Muscle of arm (tissue), 1 donor: ENCODE measurements at regions not wholly inside any gene's neighbourhood (a gene's known extent, or its start where the extent isn't known, plus 50 kb on each side); places are given as distances from the start of the nearest gene placed in this dataset.
A peak's percentile ranks its signal among the peaks of the same experiment; 100 is the strongest.
"Not testable (repeated sequence)": the region's sequence is repeated elsewhere in the genome, so short reads cannot be mapped to it uniquely, and the experiment has no call there.

Source experiments
- DNase-seq: peaks from one replicate; pipeline ENCODE4 v3.0.0-alpha.2; 2013

GRCh38 chr11:103805688-103806009 lies 230.8 kb upstream of the DDI1 start:
- no peak for DNase-seq

GRCh38 chr11:103806130-103806895 lies 230.1 kb upstream of the DDI1 start:
- DNase-seq: no peak

- no peak for DNase-seq
Observed at GRCh38 chr11:103807806-103808205, 228.6 kb upstream of the DDI1 start.

GRCh38 chr11:103808252-103808651 lies 228.2 kb upstream of the DDI1 start:
- no peak for DNase-seq

- DNase-seq: no peak
Observed at GRCh38 chr11:103811870-103812455, 224.5 kb upstream of the DDI1 start.

GRCh38 chr11:103812680-103813079 lies 223.8 kb upstream of the DDI1 start:
- DNase-seq: no peak

- not testable (repeated sequence) for DNase-seq
Observed at GRCh38 chr11:103820345-103820744, 216.1 kb upstream of the DDI1 start.

- no peak for DNase-seq
Observed at GRCh38 chr11:103824116-103824515, 212.3 kb upstream of the DDI1 start.

GRCh38 chr11:103825469-103825868 lies 211.0 kb upstream of the DDI1 start:
- DNase-seq: no peak

- no peak for DNase-seq
Observed at GRCh38 chr11:103826856-103827255, 209.6 kb upstream of the DDI1 start.

GRCh38 chr11:103829596-103829995 lies 206.8 kb upstream of the DDI1 start:
- DNase-seq: no peak

GRCh38 chr11:103830205-103830604 lies 206.2 kb upstream of the DDI1 start:
- DNase-seq: no peak

GRCh38 chr11:103832762-103833161 lies 203.7 kb upstream of the DDI1 start:
- no peak for DNase-seq

- no peak for DNase-seq
Observed at GRCh38 chr11:103842191-103842590, 194.2 kb upstream of the DDI1 start.

GRCh38 chr11:103842795-103843194 lies 193.6 kb upstream of the DDI1 start:
- peak; percentile 49 for DNase-seq

- no peak for DNase-seq
Observed at GRCh38 chr11:103844327-103845215, 191.9 kb upstream of the DDI1 start.

GRCh38 chr11:103845331-103845730 lies 191.1 kb upstream of the DDI1 start:
- no peak for DNase-seq

GRCh38 chr11:103848686-103849085 lies 187.8 kb upstream of the DDI1 start:
- DNase-seq: peak; percentile 25

- DNase-seq: no peak
Observed at GRCh38 chr11:103849366-103849765, 187.1 kb upstream of the DDI1 start.

- DNase-seq: no peak
Observed at GRCh38 chr11:103850419-103851165, 185.8 kb upstream of the DDI1 start.

GRCh38 chr11:103851166-103851651 lies 185.2 kb upstream of the DDI1 start:
- DNase-seq: no peak
